ENCODE measurements at regions not wholly inside any gene's neighbourhood (a gene's known extent, or its start where the extent isn't known, plus 50 kb on each side); places are given as distances from the start of the nearest gene placed in this dataset.

- DNase-seq (ENCODE audit: low read depth in 2 of 2) = no peak
Observed at GRCh38 chr6:23983735-23984134, 142.3 kb upstream of the NRSN1 start.

GRCh38 chr6:23985015-23985414, 141.0 kb upstream of the NRSN1 start:
- DNase-seq (ENCODE audit: low read depth in 2 of 2) = no peak

- no peak for DNase-seq (ENCODE audit: low read depth in 2 of 2)
Observed at GRCh38 chr6:23989885-23990533, 136.0 kb upstream of the NRSN1 start.

- no peak for DNase-seq (ENCODE audit: low read depth in 2 of 2)
Observed at GRCh38 chr6:23994013-23994412, 132.0 kb upstream of the NRSN1 start.

DNA sequence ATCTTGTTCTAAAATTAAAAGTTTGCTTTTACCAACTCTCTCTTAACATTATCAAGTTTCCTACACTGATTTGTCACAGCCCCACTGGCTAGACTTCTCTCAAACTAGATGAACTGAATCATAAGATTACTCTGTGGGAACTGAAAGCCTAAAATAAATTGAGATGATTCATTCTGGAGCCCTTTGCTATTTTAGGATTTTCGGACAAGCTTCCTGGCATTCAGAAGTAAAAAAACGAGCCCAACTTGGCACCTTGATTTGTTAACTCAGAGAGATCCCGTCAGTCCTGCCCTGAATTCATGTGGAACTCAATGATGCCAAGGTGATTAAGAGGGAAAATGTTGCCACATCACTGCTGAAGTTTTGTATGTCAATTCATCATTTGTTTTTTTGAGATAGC, 122.0 kb upstream of the NRSN1 start:
- DNase-seq (ENCODE audit: low read depth in 2 of 2) = no peak

DNA sequence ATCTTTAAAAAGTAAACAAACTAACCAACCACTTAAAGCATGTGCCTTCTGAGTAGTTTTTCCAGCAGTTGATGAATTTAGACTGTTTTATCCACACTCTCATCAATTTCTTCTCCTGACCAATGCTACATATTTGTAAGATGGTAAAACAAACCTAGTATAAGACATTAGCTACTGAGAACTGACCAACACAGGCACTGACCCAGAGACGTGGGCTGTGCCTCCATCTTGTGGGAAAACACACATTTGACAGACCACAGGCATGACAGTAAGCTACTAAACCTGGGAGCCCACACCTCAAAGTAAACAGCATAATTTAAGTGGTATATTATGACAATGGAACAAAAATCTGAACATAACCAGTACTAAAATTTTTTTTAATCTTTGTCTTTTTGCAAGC, 121.4 kb upstream of the NRSN1 start:
- DNase-seq (ENCODE audit: low read depth in 2 of 2) = no peak

DNA sequence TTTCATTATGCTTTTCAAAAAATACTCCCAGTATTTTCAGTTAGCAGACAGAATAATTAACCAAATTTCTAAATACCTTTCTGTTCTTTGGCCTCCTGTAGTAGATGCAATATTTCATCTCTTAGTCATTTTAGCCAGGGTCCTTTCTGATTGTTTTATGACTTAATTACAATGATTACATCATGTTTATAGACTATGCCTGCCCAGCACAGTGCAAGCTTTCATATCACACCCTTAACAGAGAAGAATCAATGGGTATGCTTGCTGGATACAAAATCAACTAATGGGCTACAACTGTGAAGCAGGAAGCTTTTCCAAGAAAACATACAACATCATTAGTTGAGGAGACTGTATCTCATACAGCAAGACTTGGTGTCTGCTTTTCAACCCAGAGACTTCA, 119.8 kb upstream of the NRSN1 start:
- DNase-seq (ENCODE audit: low read depth in 2 of 2) = no peak

DNA sequence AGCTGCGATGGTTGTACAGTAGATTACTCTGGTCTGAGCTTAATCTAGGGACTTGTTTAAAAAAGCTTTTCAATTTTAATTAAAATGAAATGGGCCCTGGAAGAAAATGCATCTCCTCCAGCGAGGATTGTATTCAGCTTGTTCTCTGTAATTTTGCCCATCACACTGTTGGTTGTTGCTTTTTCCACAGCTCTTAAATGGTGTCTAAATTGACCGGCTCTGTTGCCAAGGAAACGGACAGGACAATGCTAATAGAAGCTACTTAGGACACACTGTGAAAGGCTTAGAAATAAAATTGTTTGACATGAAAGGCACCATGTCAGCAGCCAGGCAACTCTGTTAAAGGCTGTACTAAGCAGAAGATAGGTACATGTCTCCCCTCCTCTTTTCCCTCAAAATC, 116.7 kb upstream of the NRSN1 start:
- no peak for DNase-seq (ENCODE audit: low read depth in 2 of 2)

- no peak for DNase-seq (ENCODE audit: low read depth in 2 of 2)
Observed at GRCh38 chr6:24010133-24010532, 115.9 kb upstream of the NRSN1 start.

DNA sequence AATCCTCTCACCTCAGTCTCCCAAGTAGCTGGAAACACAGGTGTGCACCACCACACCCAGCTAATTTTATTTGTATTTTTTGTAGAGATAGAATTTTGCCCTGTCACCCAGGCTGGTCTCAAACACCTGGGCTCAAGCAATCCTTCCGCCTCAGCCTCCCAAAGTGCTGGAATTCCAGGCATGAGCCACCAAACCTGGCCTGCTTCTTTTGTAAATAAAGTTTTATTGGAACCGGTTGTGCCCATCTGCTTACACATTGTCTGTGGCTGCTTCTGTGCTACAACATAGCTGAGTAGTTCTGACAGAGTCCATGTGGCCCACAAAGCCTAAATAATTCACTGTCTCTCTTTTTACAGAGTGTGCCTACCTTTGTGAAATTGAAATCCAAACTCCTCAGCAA, 109.7 kb upstream of the NRSN1 start:
- no peak for DNase-seq (ENCODE audit: low read depth in 2 of 2)

DNA sequence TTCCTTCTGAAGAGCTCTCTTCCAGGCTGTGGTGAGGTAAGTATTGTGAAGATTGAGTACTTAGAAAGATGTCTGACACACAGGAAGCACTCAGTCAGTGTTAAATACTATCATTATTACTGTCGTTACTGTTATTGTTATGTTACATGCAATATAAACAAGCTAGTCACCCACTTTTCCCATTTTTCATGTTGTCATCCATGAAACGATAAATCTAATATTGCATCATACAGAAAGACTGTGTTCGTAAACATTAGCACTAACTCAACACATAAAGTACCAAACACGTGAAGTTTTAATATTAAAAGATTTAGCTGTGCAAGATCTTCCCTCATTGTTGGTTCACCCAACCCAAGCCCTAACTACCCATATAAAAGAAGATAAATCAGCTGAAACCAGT, 109.2 kb upstream of the NRSN1 start:
- no peak for DNase-seq (ENCODE audit: low read depth in 2 of 2)

DNA sequence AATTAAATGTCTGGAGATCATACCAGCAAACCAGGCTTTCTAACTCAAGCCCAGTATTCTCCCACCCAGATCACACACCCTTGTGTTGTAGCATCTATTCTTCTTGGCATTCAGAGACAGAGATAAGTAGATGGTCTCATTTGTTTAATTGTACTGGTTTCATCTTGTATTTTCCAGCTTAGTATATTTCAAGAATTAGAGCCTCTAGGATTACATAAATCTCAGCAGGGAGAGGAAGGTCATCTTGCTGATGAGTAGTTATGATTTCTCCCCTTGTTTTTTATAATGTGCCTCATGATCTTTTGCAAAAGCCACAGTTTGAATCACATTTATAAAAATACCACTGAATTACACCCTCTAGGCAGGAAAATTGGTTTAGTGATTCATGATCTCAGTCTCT, 106.6 kb upstream of the NRSN1 start:
- no peak for DNase-seq (ENCODE audit: low read depth in 2 of 2)

GRCh38 chr6:24019830-24020229, 106.2 kb upstream of the NRSN1 start:
- DNase-seq (ENCODE audit: low read depth in 2 of 2) = no peak

- DNase-seq (ENCODE audit: low read depth in 2 of 2) = no peak
Observed at GRCh38 chr6:24026050-24026449, 100.0 kb upstream of the NRSN1 start.

- DNase-seq (ENCODE audit: low read depth in 2 of 2) = no peak
Observed at GRCh38 chr6:24031496-24031895, 94.5 kb upstream of the NRSN1 start.

DNA sequence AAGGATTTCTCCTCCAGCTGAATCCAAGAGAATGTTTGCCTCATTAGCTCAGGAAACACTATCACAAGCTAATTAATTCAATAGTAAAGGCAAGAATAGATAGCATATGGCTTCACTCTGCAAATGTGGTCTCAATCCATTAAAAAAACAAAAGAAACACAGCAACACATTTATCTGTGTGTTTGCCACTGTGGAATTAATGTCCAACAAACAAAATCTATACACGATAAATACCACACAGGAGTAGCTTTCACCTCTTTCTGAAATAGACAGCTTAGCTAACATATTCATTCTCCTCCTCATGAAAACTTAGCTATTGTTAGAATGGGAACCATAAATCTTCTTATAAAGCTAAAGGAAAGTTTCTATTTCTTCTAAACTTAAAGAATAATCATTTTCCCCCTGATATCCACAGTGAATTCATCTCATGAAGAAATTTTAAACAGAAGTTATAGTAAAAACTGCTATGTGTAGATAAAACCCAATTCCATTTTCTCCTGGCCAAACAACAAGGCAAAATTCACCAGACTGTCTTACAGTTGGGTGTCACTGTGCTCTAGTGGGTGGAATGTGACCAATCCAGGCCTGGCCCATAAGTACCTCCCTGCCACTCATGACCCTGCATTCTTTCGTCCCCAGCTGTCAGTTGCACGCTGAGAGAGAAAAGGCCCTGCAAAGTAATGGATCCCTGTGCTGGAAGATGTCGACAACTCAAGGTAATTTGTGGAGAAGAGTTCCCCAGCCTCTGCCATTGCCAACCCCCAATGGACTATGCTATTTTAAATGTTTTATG, 92.9 kb upstream of the NRSN1 start:
- no peak for DNase-seq (ENCODE audit: low read depth in 2 of 2)

- no peak for DNase-seq (ENCODE audit: low read depth in 2 of 2)
Observed at GRCh38 chr6:24043848-24044247, 82.2 kb upstream of the NRSN1 start.

GRCh38 chr6:24051942-24052589, 73.9 kb upstream of the NRSN1 start:
- DNase-seq (ENCODE audit: low read depth in 2 of 2) = no peak

- no peak for DNase-seq (ENCODE audit: low read depth in 2 of 2)
Observed at GRCh38 chr6:24052590-24052961, 73.4 kb upstream of the NRSN1 start.

GRCh38 chr6:24053057-24053456, 73.0 kb upstream of the NRSN1 start:
- DNase-seq (ENCODE audit: low read depth in 2 of 2) = no peak

GRCh38 chr6:24054388-24054787, 71.6 kb upstream of the NRSN1 start:
- no peak for DNase-seq (ENCODE audit: low read depth in 2 of 2)

DNA sequence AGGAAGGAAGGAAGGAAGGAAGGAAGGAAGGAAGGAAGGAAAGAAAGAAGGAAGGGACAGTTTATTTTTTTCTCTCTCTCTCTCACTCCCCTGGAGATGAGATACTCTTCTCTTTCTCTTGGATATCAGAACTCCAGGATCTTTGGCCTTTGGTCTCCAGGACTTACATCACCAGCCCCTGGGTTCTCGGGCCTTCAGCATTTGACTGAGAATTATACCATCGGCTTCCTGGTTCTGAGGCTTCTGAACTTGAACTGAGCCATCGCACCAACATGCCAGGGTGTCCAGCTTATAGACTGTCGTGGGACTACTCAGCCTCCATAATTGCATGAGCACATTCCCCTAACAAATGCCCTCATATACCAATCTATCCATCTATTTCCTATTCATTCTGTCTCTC, 69.4 kb upstream of the NRSN1 start:
- no peak for DNase-seq (ENCODE audit: low read depth in 2 of 2)

- DNase-seq (ENCODE audit: low read depth in 2 of 2) = no peak
Observed at GRCh38 chr6:24057030-24057429, 69.0 kb upstream of the NRSN1 start.
